Common myeloid progenitor, CD34-positive (primary cell): ENCODE measurements at regions not wholly inside any gene's neighbourhood (a gene's known extent, or its start where the extent isn't known, plus 50 kb on each side); places are given as distances from the start of the nearest gene placed in this dataset.
"Not testable (repeated sequence)": the region's sequence is repeated elsewhere in the genome, so short reads cannot be mapped to it uniquely, and the experiment has no call there.

Source experiments
- CTCF ChIA-PET: fragments of 350-600 bp; sonication (Branson Sonifier 250); formaldehyde crosslinking; loops from one replicate; lab custom pipeline; 2021; ENCODE audit warnings: antibody characterized with exemption; lab: Charles Lee
- POLR2A ChIA-PET: fragments of 350-600 bp; sonication (Branson Sonifier 250); formaldehyde crosslinking; loops from one replicate; lab custom pipeline; 2021; ENCODE audit warnings: antibody characterized with exemption; lab: Charles Lee
- DNase-seq, 3 donors: peaks; one replicate each; pipeline versions ENCODE4 v3.0.0 to v3.0.0-alpha.2; 2013
- H3K27ac ChIP-seq, 2 experiments: 1 replicate in 1 of 2; 2 replicates in 1 of 2; pipeline ENCODE4 v1.7.0; 2013; ENCODE audit warnings: inconsistent platforms in 2 of 2, low read length in 2 of 2, mild to moderate bottlenecking in 2 of 2, low read depth in 1 of 2, moderate library complexity in 1 of 2; ENCODE audit not compliant: severe bottlenecking in 2 of 2, insufficient read depth in 1 of 2, poor library complexity in 1 of 2
- H3K27me3 ChIP-seq, 5 experiments: replicated peaks in 2 of 5; 1 replicate in 3 of 5; 2 replicates in 2 of 5; pipeline versions ENCODE4 v1.6.1 to v1.7.0; 2013; ENCODE audit warnings: low read length in 4 of 5, mild to moderate bottlenecking in 2 of 5, moderate library complexity in 2 of 5, inconsistent platforms in 1 of 5; ENCODE audit not compliant: insufficient read depth in 5 of 5, control insufficient read depth in 4 of 5
- H3K36me3 ChIP-seq, 4 experiments: 1 replicate in 2 of 4; 2 replicates in 2 of 4; pipeline versions ENCODE4 v1.6.1 to v1.7.0; 2013; ENCODE audit warnings: low read length in 3 of 4, control low read depth in 1 of 4, mild to moderate bottlenecking in 1 of 4; ENCODE audit not compliant: control insufficient read depth in 4 of 4, insufficient read depth in 4 of 4
- H3K4me1 ChIP-seq, 4 experiments: 1 replicate in 3 of 4; 2 replicates in 1 of 4; pipeline versions ENCODE4 v1.6.1 to v1.7.1; 2013; ENCODE audit warnings: low read length in 3 of 4, mild to moderate bottlenecking in 3 of 4, control low read depth in 1 of 4, inconsistent platforms in 1 of 4, moderate library complexity in 1 of 4; ENCODE audit not compliant: control insufficient read depth in 4 of 4, insufficient read depth in 4 of 4; ENCODE audit errors: control extremely low read depth in 1 of 4
- H3K4me3 ChIP-seq, 7 experiments: 1 replicate in 4 of 7; 2 replicates in 3 of 7; pipeline versions ENCODE4 v1.5.1 to v1.7.0; 2013; ENCODE audit warnings: mild to moderate bottlenecking in 7 of 7, low read length in 6 of 7, moderate library complexity in 6 of 7, inconsistent platforms in 2 of 7, low read depth in 2 of 7, control low read depth in 1 of 7; ENCODE audit not compliant: insufficient read depth in 4 of 7, control insufficient read depth in 1 of 7; ENCODE audit errors: extremely low read depth in 1 of 7
- H3K9me3 ChIP-seq, 5 experiments: 1 replicate in 4 of 5; 2 replicates in 1 of 5; pipeline versions ENCODE4 v1.6.1 to v1.7.1; 2013; ENCODE audit warnings: low read length in 4 of 5, mild to moderate bottlenecking in 2 of 5, inconsistent platforms in 1 of 5, low read depth in 1 of 5, moderate library complexity in 1 of 5; ENCODE audit not compliant: control insufficient read depth in 4 of 5, insufficient read depth in 2 of 5; ENCODE audit errors: control extremely low read depth in 1 of 5
- WGBS: methylation state at CpG from one replicate; pipeline ENCODE4 v1.1.5; 2013; ENCODE audit not compliant: insufficient coverage; 5-methylcytosine and 5-hydroxymethylcytosine counted together

DNA sequence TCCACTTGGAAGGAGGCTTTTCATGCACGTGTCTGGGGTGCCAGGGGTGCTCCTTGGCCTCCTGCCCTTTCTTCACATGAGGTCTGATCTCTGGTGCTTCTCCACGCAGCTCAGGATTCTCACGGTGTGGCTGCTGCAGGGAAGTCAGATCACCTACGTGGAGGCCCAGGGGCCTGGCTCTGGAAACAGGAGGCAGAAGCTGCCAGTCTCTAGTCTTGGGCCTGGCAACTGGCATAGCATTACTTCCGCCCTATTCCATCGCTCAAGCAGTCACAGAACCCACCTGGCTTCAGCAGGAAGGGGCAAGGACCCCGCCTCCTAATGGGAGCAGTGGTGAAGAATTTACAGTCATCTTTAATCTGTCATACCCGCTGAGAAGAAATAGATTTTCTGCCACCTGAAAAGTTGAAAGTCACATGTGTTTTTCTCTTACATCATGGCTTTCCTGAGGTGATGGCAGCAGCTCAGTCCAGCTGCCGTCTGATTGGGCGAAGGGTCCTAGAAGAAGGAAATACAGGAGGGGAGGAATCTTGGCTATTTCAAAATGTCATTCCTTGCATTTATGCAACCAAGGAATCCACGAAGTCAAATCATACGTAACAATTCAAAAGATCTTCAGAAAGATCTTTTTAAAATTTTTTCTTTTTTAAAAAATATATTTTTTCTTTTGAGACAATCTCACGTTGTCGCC, 50.1 kb upstream of the DKK3 start:
- CTCF ChIA-PET: interaction anchor here (1.4 to 2.0 kb wide), 6 partner anchors 10 to 225 kb away, joined by 3 to 5 read pairs (median 4); no protein-coding TSS in a partner anchor
- Histone ChIP-seq H3K4me1 (peaks cover 5 to 7% (median 6%) of the 10 kb centered on the region in 4 experiments), H3K9me3 (peaks cover 0 to 11% (median 4%) of the 10 kb centered on the region in 5 experiments), H3K27ac (no peak overlapping the region), H3K4me3 (no peak overlapping the region), H3K27me3 (no peaks in the 10 kb centered on the region), H3K36me3 (no peaks in the 10 kb centered on the region)
- no peak for DNase-seq
- WGBS: 98% methylated on average over 9 of the region's 14 CpGs
- POLR2A ChIA-PET: no interaction called here

DNA sequence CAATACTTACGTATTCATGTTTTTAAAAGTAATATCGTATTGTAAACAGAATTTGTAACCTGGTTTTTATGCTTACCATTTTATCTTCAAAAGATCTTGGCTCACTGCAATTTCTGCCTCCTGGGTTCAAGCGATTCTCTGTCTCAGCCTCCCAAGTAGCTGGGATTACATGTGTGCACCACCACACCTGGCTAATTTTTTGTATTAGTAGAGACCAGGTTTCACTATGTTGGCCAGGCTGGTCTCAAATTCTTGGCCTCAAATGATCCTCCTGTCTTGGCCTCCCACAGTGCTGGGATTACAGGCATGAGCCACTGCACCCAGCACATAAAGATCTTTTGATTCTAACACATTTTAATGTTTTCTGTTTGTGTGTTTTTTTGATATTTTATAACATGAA, 50.7 kb upstream of the DKK3 start:
- H3K27ac ChIP-seq, H3K27me3 ChIP-seq, POLR2A ChIA-PET, H3K36me3 ChIP-seq, H3K4me1 ChIP-seq, H3K4me3 ChIP-seq, DNase-seq: not testable (repeated sequence)
- 100% methylated on average over 1 of the region's 3 CpGs for WGBS
- H3K9me3 ChIP-seq: peaks cover 0 to 11% (median 4%) of the 10 kb centered on the region in 5 experiments
- CTCF ChIA-PET: interaction anchor here (1.4 to 4.4 kb wide), 4 partner anchors 12 to 224 kb away, joined by 4 to 18 read pairs (median 4); no protein-coding TSS in a partner anchor

GRCh38 chr11:12060385-12060985, 49.9 kb upstream of the MICAL2 start:
- Histone ChIP-seq H3K4me3 (no peak overlapping the region), H3K4me1 (peaks cover 6 to 10% (median 7%) of the 10 kb centered on the region in 4 experiments), H3K27me3 (no peaks in the 10 kb centered on the region), H3K36me3 (no peaks in the 10 kb centered on the region), H3K9me3 (peaks cover 0 to 11% (median 4%) of the 10 kb centered on the region in 5 experiments), H3K27ac (no peak overlapping the region)
- 82% methylated on average over 4 of the region's 4 CpGs for whole genome bisulfite sequencing
- CTCF ChIA-PET: interaction anchor here (0.9 to 4.4 kb wide), 7 partner anchors 13 to 228 kb away, joined by 3 to 18 read pairs (median 4); no protein-coding TSS in a partner anchor
- DNase-seq: no peak
- POLR2A ChIA-PET: no interaction called here
